GM12865 (cell line): ENCODE measurements at regions not wholly inside any gene's neighbourhood (a gene's known extent, or its start where the extent isn't known, plus 50 kb on each side); places are given as distances from the start of the nearest gene placed in this dataset.
A peak's percentile ranks its signal among the peaks of the same experiment; 100 is the strongest.

Source experiments
- DNase-seq: peaks from one replicate; pipeline ENCODE4 v3.0.0; 2010; ENCODE audit warnings: low read depth
- H3K4me3 ChIP-seq: 2 replicates; pipeline ENCODE4 v1.5.1; 2011; ENCODE audit warnings: mild to moderate bottlenecking, low read depth, low read length, control low read depth
- TF ChIP-seq, protein P1 (sequence below): IDR thresholded peaks from 2 replicates; pipeline ENCODE4 v1.5.1; 2011; ENCODE audit warnings: low read length, control low read depth, low read depth, inconsistent platforms; ENCODE audit not compliant: insufficient read depth; ENCODE audit errors: missing control alignments

DNA sequence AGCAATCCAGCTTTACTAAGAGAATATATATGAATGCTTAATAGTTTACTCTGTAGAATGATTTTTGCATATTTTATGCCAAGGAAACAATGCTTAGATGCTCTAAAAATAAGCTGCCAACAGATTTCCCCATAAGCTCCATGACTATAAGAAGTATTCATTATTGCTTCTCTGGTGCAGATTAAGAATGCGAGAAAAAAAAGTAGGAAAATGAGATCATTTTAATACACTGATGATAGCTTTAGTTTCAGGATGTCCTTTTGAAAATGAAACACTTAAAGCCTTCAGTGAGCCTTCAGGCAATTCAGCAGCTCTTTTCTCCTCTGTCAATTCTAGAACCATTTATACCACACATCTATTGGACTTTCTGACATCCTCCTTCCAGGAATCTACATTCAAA lies 735.0 kb upstream of the POT1 start:
- TF ChIP-seq, protein P1, sequence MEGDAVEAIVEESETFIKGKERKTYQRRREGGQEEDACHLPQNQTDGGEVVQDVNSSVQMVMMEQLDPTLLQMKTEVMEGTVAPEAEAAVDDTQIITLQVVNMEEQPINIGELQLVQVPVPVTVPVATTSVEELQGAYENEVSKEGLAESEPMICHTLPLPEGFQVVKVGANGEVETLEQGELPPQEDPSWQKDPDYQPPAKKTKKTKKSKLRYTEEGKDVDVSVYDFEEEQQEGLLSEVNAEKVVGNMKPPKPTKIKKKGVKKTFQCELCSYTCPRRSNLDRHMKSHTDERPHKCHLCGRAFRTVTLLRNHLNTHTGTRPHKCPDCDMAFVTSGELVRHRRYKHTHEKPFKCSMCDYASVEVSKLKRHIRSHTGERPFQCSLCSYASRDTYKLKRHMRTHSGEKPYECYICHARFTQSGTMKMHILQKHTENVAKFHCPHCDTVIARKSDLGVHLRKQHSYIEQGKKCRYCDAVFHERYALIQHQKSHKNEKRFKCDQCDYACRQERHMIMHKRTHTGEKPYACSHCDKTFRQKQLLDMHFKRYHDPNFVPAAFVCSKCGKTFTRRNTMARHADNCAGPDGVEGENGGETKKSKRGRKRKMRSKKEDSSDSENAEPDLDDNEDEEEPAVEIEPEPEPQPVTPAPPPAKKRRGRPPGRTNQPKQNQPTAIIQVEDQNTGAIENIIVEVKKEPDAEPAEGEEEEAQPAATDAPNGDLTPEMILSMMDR = no peak
- no peak overlapping the region for H3K4me3 ChIP-seq
- no peak for DNase-seq

DNA sequence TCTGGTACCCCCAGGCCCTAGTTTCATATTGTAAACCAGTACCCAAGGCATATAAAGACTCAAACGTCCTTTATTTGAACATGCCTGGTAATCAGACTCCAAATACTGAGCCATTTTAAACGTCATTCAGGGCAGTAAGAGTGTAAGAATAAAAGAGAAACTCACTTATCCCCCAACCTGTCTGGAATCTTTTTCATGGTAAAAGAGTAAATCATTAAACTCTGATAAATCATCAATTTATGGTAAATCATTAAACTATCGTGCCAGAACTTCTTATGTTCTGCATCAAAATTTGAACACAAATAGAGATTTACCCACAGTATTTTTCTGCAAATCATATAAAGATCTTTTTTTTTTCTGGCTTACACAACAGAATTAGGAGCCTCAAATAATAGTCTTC lies 734.3 kb upstream of the POT1 start:
- TF ChIP-seq, protein P1 = no peak
- no peak overlapping the region for H3K4me3 ChIP-seq
- no peak for DNase-seq

DNA sequence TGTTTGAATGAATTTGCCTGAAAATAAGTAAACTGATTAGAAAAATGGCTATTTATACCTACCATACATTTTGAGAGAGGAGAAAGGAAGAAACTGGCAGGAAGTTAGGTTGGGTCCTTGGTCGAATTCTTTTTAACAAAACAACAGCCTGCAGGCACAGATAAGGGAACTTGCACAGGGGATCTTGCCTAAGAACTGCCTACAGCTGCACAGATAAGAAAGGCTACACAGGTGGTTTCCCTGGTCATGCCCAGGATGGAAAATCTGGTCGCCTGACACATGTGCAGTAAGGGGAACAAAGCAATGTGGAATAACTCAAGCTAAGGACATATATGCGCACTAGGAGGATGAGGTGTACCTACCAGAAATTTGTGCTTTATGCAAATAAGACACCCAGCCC lies 732.1 kb upstream of the POT1 start:
- peak; percentile 4 for DNase-seq
- TF ChIP-seq, protein P1 = no peak
- no peak overlapping the region for H3K4me3 ChIP-seq

DNA sequence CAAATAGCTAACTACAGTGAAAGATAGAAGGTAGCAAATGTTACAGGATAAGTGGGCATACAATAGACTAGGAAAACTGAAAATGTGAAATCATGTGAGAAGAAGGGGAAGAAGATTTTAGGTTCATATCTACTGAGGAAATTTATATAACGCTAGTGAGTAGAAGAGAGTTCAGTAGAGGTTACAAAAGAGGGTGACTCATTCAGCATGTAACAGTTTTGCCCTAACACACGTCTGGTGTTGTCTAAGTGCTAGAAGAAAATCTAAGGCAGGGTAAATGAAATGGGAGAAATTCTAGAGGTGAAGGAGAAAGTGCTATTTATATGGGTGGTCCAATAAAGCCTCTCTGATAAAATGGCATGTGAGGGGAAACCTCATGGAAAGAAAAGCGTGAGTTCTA lies 731.4 kb upstream of the POT1 start:
- no peak overlapping the region for H3K4me3 ChIP-seq
- TF ChIP-seq, protein P1 = no peak
- no peak for DNase-seq

DNA sequence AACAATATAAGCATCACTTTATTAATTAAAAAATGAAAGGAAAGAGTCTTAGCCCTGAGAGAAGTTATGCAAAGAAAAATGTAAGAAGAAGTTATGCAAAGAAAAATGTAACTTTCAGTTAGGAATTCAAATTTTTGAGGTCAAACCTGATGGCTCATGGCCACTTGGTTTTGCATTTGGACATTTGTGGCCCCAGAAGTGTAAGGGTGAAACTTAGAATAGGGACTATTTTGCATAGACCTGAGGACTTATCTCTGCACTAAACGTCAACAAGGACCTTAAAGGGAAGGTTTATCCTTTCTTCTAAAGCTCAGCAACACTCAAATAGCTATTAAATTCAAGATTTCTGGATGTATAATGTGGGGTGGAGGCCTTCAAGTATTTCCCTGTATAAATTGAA lies 724.5 kb upstream of the POT1 start:
- TF ChIP-seq, protein P1 = no peak
- H3K4me3 ChIP-seq = no peak overlapping the region
- peak; percentile 25 for DNase-seq

DNA sequence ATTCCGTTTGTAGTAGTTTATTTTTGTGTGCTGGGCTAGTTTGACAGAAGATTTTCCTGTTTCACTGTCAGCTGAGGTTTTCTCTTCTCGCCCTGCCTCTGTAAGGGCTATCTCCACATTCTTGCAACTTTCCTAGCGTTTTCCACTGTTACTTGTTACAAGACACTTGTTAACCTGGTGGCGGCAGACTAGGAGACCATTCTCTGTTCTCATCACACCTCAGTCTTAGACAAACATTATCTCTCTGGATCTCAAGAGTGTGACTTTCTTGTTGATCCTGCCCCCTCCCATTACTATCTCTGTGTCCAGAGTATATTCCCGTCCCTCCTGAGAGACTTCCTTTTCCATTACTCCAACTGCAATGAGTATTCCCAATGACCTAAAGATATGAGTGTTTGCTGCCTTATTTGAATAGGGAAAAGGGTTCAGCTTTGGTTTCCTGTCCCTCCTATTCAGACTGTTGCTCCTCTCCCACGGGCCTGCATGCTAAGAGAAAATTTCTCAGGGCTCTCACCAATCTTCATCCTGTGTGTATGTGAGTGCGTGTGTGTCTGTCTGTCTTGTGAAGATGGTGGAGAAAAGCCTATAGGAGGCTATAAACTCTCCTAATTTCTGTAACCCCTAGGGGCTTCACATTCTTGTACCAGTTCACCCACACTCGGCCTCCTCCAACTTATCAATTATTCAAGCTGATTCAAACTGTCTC lies 722.4 kb upstream of the POT1 start:
- peak; percentile 51 for DNase-seq
- TF ChIP-seq, protein P1 = no peak
- no peak overlapping the region for H3K4me3 ChIP-seq

DNA sequence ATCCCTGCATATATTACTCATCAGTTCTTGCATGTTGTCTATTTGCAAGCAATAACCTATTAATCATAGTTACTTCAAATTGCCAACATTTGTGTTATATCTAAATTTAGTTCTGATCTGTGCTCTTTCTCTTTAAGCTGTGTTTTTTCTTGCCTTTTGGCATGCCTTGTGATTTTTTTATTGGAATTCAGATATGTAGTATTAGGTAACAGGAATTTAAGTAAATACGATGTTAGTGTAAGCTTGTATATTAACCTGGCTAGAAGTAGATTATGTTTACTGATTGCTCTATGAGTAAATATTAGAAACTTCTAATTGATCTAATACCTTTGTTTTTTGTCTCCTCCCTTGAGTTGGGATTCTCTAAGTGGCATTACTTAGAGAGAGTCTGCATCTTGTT lies 718.9 kb upstream of the POT1 start:
- no peak for DNase-seq
- TF ChIP-seq, protein P1 = no peak
- no peak overlapping the region for H3K4me3 ChIP-seq
